DMS114 treated with DMSO at 0.1 percent for 48 hours (cell line): ENCODE measurements at regions not wholly inside any gene's neighbourhood (a gene's known extent, or its start where the extent isn't known, plus 50 kb on each side); places are given as distances from the start of the nearest gene placed in this dataset.

Experiments used
- DNase-seq: peaks from one replicate; lab custom pipeline; 2025; ENCODE audit not compliant: unreplicated experiment; lab: John Stamatoyannopoulos, UW

DNA sequence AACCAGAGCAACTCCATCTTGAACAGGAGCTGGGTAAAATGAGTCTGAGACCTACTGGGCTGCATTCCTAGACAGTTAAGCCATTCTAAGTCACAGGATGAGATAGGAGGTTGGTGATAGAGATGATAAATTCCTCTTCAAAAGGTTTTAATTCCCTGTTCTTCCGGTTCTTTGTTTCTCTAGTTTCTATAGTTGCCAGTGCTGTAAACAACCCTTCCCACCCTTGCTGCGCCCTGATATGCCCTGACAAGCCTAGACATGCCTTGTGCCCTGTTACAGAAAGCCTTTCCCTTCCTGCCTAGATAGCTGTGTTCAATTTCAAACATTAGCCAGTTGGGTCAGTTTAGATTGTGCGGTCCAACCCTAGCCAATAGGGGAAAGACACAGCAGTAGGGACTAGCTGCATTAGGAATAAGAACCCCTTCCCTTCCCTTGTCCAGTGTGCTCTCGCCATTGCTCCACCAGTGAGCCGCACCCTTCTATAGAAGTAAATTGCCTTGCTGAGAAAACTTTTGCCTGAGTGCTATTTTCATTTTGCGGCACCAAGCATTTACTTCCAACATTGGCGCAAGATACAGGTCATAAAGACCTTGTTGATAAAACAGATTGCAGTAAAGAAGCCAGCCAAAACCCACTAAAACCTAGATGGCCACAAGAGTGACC lies 52.5 kb upstream of the CCN2 start:
- no peak for DNase-seq
